B cell (primary cell): ENCODE measurements at regions not wholly inside any gene's neighbourhood (a gene's known extent, or its start where the extent isn't known, plus 50 kb on each side); places are given as distances from the start of the nearest gene placed in this dataset.

Experiments used
- CTCF ChIP-seq: fragments of 200-600 bp; IDR thresholded peaks from one replicate; pipeline ENCODE4 v1.8.0; 2022; ENCODE audit warnings: antibody characterized with exemption, mild to moderate bottlenecking
- EZH2 ChIP-seq: IDR thresholded peaks from 2 replicates; pipeline ENCODE4 v1.6.1; 2012; ENCODE audit warnings: borderline replicate concordance, low read depth, mild to moderate bottlenecking, moderate library complexity, low read length; ENCODE audit not compliant: insufficient read depth, poor library complexity, severe bottlenecking

DNA sequence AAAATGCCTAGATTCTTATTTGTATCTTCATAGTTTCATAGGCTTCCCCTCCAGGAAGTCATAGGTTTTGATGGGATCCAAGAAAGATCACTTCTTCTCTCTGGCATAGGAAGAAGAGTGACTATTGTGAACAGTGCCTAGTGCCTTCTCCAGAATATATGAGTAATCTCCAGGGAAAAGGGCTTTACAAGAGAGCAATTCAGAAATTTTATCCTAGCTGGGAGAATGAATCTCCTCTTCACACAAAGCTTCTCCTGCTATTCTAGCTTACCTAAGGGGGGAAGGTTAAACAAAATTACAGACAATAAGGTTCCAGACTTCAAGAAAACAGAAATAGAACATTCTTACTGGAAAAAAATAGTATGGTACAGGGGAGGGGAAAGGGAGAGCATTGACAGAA is 1193.3 kb upstream of the CDH6 start:
- no peak for TF ChIP-seq CTCF
- TF ChIP-seq EZH2: no peak
